ENCODE measurements at regions not wholly inside any gene's neighbourhood (a gene's known extent, or its start where the extent isn't known, plus 50 kb on each side); places are given as distances from the start of the nearest gene placed in this dataset.
"Not testable (repeated sequence)": the region's sequence is repeated elsewhere in the genome, so short reads cannot be mapped to it uniquely, and the experiment has no call there.

- DNase-seq, result not testable (repeated sequence)
These were observed 742.7 kb downstream of the SOCS6 start for GRCh38 chr18:71031296-71032191.

DNA sequence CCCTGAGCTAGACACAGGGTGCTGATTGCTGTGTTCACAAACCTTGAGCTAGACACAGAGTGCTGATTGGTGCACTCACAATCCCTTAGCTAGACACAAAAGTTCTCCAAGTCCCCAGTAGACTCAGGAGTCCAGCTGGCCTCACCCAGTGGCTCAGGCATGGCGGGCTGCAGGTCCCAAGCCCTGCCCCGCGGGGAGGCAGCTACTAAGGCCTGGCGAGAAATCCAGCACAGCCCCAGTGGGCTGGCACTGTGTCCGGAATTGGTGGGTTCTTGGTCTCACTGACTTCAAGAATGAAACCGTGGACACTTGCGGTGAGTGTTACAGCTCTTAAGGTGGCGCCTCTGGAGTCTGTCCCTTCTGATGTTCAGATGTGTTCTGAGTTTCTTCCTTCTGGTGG lies 741.2 kb downstream of the SOCS6 start:
- DNase-seq, result not testable (repeated sequence)

- no peak for DNase-seq
These were observed 739.5 kb downstream of the SOCS6 start for GRCh38 chr18:71028285-71028762.

- no peak for DNase-seq
These were observed 738.7 kb downstream of the SOCS6 start for GRCh38 chr18:71027531-71027930.

DNA sequence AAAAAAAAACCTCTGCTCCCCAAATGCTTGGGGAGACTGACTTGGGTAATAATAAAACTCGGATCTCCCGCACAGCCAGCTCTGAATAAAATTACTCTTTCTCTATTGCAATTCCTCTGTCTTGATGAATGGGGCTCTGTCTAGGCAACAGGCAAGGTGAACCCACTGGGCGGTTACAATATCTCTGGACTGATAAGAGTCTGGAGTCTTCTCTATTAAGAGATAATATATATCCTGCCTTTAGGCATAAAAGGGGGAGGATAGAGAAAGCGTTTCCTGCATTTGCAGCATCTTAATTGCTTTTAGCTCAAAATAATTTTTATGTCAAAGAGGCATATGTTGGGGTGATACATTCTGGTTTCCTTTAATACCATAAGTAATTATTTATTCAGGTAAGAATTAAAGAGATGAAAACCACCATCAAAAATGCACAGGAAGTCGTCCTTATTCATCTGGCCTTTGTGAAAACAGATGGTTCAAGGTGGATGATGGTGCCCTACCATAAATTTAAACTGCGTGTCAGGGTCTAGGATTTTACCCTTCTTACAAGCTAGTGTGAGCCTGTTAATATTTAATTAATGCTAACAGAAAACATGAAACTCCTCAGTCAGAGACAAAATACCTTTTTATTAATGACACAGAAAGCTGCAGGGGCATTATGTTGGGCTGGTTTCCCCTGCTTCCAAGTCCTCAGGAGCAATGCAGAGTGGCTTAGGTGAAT lies 736.8 kb downstream of the SOCS6 start:
- DNase-seq, result no peak

DNA sequence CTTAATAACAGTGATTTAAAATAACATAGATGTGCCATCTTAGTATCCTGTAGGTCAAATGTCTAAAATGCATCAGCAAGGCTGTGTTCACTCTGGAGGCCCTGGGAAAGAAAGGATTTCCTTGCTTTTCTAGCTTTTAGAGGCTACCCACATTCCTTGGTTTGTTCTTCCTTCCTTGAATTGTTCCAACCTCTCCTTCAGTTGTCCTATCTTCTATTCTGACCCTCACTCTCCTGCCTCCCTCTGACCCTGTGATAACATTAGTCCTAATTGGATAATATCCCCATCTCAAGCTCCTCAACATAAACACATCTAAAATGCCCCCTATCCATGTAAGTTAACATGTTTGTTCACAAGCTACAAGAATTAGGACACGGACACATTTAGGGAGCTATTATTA lies 733.5 kb downstream of the SOCS6 start:
- no peak for DNase-seq

- no peak for DNase-seq
These were observed 732.2 kb downstream of the SOCS6 start for GRCh38 chr18:71021030-71021362.

DNA sequence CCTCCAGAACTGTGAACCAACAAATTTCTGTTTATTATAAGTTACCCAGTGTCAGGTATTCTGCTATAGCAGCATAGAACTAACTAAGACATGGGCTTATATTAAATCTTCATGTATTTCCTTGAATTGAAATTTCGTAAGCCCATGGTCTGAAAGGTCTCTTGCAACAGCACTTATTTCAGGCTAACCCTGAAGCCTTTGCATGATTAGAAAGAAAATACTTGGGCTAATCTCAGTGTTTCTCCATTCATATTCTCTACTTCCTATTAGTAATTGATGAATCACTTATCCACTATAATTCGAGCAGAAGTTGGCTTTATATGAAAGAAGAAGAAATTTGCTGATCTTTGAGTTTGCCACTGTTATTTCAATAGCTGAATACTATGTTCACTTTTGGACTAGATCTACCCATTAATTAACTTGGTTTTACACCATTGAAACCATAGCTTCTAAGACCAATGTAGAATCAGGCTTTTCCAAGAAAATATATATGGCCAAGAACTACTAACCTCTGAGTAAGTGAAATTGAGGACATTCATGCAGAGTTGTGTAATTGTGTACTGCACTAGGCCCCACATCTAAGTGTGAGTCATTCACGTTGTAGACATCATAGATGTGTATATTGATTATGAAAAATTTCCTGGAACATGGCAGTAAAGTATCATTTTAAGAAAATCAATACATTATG lies 731.6 kb downstream of the SOCS6 start:
- DNase-seq, result no peak

DNA sequence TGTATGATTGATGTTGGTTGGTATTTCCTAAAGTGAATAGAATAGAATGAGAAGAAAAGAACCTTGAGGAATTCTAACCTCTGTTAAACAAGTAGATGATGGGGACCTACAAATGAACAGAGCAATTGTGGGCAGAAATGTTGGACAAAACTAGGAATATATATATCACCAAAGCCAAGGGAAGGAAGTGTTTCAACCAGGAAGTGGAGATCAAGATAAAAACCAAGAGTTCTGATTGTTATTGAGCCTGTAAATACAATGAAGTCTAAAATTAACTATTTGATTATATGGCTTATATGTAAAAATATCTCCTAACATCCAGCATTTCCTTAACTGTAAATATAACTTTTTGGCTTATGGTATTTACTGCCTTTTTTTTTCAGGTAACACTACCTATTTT lies 730.0 kb downstream of the SOCS6 start:
- DNase-seq, result no peak

GRCh38 chr18:71012789-71013188 lies 723.9 kb downstream of the SOCS6 start:
- no peak for DNase-seq

GRCh38 chr18:71011389-71011788 lies 722.5 kb downstream of the SOCS6 start:
- no peak for DNase-seq

DNA sequence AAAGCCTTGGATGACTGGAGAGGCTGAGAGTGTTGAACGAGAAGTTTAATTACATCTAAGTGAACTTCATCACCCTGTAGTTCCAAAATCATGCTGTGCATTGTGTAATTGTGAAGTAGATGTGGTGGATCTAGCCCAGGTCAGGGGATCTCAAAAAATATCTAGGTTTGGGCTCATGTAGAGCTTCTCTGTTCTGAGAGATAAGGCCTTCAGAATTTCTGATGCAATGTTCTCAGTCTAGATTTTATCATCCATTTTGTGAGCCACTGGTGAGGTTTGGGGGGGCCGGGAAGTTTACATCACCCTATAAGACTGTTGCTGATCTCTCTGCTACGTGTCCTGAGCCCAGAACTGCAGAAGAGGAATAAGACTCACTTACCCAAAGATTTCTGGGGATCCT lies 719.4 kb downstream of the SOCS6 start:
- no peak for DNase-seq

GRCh38 chr18:71001597-71001996 lies 712.8 kb downstream of the SOCS6 start:
- DNase-seq, result no peak

DNA sequence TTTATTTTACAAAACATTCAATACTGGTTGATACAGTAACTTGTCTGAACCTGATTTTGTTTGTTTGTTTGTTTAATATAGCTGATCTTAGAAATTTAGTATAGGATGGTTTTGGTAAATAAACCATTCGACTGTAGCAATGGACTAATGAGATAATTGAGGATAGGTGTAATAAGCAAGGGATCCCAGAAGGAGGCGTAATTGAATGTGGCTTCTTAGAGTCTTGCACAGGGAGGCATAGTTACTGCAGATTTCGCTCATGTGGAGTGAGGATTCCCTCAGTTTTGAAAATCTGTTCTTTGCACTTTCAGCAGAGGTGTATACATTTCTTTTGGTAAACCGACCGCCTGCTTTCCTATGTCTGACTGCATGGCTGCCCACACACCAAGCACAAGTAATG lies 709.6 kb downstream of the SOCS6 start:
- DNase-seq, result no peak

GRCh38 chr18:70994116-70994515 lies 705.3 kb downstream of the SOCS6 start:
- DNase-seq, result no peak

- DNase-seq, result no peak
These were observed 702.7 kb downstream of the SOCS6 start for GRCh38 chr18:70991577-70991976.

DNA sequence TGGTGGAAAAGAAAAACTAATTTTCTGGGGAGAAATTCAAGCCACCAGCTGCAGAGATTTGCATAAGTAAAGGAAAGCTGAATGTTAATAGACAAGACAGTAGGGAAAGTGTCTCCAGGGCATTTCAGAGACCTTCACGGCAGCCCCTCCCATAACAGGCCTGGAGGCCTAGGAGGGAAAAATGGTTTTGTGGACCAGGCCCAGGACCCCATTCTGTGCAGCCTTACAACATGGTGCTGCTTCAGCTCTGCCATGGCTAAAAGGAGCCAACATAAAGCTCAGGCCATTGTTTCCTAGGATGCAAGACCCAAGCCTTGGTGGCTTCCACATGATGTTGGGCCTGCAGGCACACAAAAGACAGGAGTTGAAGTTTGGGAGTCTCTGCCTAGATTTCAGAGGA lies 697.1 kb downstream of the SOCS6 start:
- no peak for DNase-seq

GRCh38 chr18:70982292-70982691 lies 693.4 kb downstream of the SOCS6 start:
- no peak for DNase-seq

DNA sequence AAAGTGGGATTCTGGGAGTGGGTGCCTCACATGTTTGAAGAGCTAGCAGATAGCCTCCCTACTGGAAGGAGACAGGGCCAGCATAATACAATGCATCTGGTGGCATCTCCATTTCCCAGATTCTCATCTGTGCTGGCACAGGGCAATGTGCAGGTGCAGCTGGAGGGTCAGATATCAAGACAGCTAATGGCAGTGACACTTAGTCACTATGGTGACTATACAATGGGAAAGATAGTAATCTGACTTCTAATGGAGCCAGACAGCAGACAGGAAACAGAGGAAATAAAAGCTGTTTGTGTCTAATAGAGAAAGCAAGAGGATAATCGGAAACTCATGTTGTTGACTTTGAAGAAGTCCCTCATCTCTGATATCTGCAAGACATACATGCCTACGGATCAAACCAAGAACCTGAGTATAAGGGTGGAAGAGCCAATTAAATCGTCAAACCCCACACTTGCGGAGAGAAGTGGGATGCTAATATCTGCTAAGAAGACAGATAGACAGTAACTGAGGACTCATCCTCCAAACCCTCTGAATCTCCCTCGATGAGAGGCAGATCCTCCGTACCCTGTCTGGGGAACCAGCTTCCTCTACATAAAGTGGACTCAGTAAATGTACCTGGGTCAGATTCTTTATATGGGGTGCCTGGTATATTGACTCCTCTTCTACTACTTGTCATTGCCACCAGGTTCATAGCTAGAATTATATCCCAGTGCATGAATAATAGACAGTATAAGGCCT lies 692.7 kb downstream of the SOCS6 start:
- DNase-seq, result no peak

- DNase-seq, result no peak
These were observed 684.8 kb downstream of the SOCS6 start for GRCh38 chr18:70973626-70974025.

DNA sequence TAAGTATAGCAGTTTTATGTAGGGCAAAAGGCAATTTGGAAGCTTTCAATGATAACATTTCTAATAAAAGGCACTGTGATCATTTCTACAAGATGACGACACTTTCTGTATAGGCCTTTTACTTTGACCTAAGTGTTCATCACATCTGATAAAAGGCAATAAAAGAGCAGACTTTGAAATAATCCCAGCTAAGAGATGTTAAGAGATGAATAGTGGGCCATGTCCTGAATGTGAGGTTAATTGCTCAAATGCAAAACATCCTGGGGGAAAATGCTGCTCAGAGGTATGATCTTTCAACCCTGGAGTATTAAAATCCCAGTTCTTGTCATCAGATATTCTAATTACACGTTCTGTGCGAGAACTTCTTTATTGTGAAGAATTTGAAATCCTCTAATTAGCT lies 677.6 kb downstream of the SOCS6 start:
- DNase-seq, result no peak

- DNase-seq, result no peak
These were observed 673.1 kb downstream of the SOCS6 start for GRCh38 chr18:70961939-70962338.

- no peak for DNase-seq
These were observed 667.7 kb downstream of the SOCS6 start for GRCh38 chr18:70956554-70956953.
